ENCODE measurements at regions not wholly inside any gene's neighbourhood (a gene's known extent, or its start where the extent isn't known, plus 50 kb on each side); places are given as distances from the start of the nearest gene placed in this dataset.
"Not testable (repeated sequence)": the region's sequence is repeated elsewhere in the genome, so short reads cannot be mapped to it uniquely, and the experiment has no call there.

GRCh38 chr17:6254036-6254435, 180.9 kb downstream of the AIPL1 start:
- no peak for DNase-seq

GRCh38 chr17:6251640-6252039, 181.5 kb downstream of the WSCD1 start:
- DNase-seq: not testable (repeated sequence)

GRCh38 chr17:6249732-6250131, 179.6 kb downstream of the WSCD1 start:
- no peak for DNase-seq

GRCh38 chr17:6248061-6248460, 177.9 kb downstream of the WSCD1 start:
- no peak for DNase-seq

GRCh38 chr17:6245301-6246177, 175.4 kb downstream of the WSCD1 start:
- DNase-seq: no peak

- DNase-seq: no peak
Measured at GRCh38 chr17:6244796-6245195, 174.6 kb downstream of the WSCD1 start.

GRCh38 chr17:6244253-6244652, 174.1 kb downstream of the WSCD1 start:
- DNase-seq: no peak

GRCh38 chr17:6243186-6243585, 173.0 kb downstream of the WSCD1 start:
- no peak for DNase-seq

- DNase-seq: no peak
Measured at GRCh38 chr17:6241996-6242395, 171.8 kb downstream of the WSCD1 start.

GRCh38 chr17:6241381-6241780, 171.2 kb downstream of the WSCD1 start:
- DNase-seq: no peak

- DNase-seq: no peak
Measured at GRCh38 chr17:6240601-6241000, 170.4 kb downstream of the WSCD1 start.

GRCh38 chr17:6240001-6240400, 169.8 kb downstream of the WSCD1 start:
- DNase-seq: no peak

- DNase-seq: no peak
Measured at GRCh38 chr17:6239241-6239798, 169.1 kb downstream of the WSCD1 start.

- no peak for DNase-seq
Measured at GRCh38 chr17:6233856-6234255, 163.7 kb downstream of the WSCD1 start.

GRCh38 chr17:6233339-6233738, 163.2 kb downstream of the WSCD1 start:
- no peak for DNase-seq

GRCh38 chr17:6232732-6233101, 162.5 kb downstream of the WSCD1 start:
- DNase-seq: no peak

- no peak for DNase-seq
Measured at GRCh38 chr17:6231886-6232731, 161.9 kb downstream of the WSCD1 start.

- DNase-seq: no peak
Measured at GRCh38 chr17:6231465-6231864, 161.3 kb downstream of the WSCD1 start.

GRCh38 chr17:6218333-6218732, 148.2 kb downstream of the WSCD1 start:
- DNase-seq: no peak

GRCh38 chr17:6215071-6216035, 145.2 kb downstream of the WSCD1 start:
- no peak for DNase-seq

- DNase-seq: no peak
Measured at GRCh38 chr17:6213859-6214258, 143.7 kb downstream of the WSCD1 start.

- no peak for DNase-seq
Measured at GRCh38 chr17:6212766-6213165, 142.6 kb downstream of the WSCD1 start.

GRCh38 chr17:6209829-6210228, 139.7 kb downstream of the WSCD1 start:
- DNase-seq: no peak

Measured in stimulated activated CD4-positive, alpha-beta T cell treated with anti-CD3 and anti-CD28 coated beads, Interleukin-12 subunit alpha, Interleukin-12 subunit beta, amount 100 ng/mL, for 4 hours (primary cell).